ENCODE measurements at regions not wholly inside any gene's neighbourhood (a gene's known extent, or its start where the extent isn't known, plus 50 kb on each side); places are given as distances from the start of the nearest gene placed in this dataset.

GRCh38 chr12:97948591-97948990 is 486.0 kb downstream of the RMST start:
- in situ Hi-C loops (cut with HindIII; ENCODE audit: low pct_unique_long_range_greater_than_20kb, low sequenced_read_pairs): no loop called here

GRCh38 chr12:97951239-97951638 is 488.6 kb downstream of the RMST start:
- no peak for TF ChIP-seq JUND (IDR thresholded peaks at IDR 0.05; ENCODE audit: low read depth)
- in situ Hi-C loops (cut with HindIII; ENCODE audit: low pct_unique_long_range_greater_than_20kb, low sequenced_read_pairs): no loop called here
- DNase-seq (ENCODE audit: low read depth in 1 of 2, low spot score in 1 of 2): no peak

More at GRCh38 chr12:97948591-97948990, 486.0 kb downstream of the RMST start:
- DNase-seq (ENCODE audit: low read depth in 1 of 2, low spot score in 1 of 2): no peak
- TF ChIP-seq JUND (IDR thresholded peaks at IDR 0.05; ENCODE audit: low read depth): no peak

DNA sequence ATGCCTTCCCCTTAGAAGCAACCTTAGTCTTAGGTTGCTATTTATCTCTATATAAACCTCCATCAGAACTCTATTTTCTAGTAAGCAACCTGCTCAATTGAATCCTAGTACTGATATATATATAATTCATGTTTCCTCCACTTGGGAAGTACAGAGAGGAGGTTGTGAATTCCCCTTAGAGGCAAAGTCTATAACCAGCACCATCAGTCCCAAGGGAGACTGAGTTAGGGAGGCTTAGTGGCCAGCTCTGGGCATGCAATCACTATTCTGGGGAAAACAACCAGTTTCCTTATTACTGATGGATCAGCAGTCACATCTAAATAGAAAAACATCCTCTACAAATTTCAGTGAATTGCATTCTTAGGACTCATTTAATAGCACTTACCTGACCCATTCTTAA is 489.1 kb downstream of the RMST start:
- in situ Hi-C loops (cut with HindIII; ENCODE audit: low pct_unique_long_range_greater_than_20kb, low sequenced_read_pairs): no loop called here
- no peak for DNase-seq (ENCODE audit: low read depth in 1 of 2, low spot score in 1 of 2)
- no peak for TF ChIP-seq JUND (IDR thresholded peaks at IDR 0.05; ENCODE audit: low read depth)

GRCh38 chr12:97957109-97957508 is 494.5 kb downstream of the RMST start:
- TF ChIP-seq JUND (IDR thresholded peaks at IDR 0.05; ENCODE audit: low read depth): no peak
- in situ Hi-C loops (cut with HindIII; ENCODE audit: low pct_unique_long_range_greater_than_20kb, low sequenced_read_pairs): no loop called here

GRCh38 chr12:97960225-97960624 is 497.6 kb downstream of the RMST start:
- TF ChIP-seq JUND (IDR thresholded peaks at IDR 0.05; ENCODE audit: low read depth): no peak
- DNase-seq (ENCODE audit: low read depth in 1 of 2, low spot score in 1 of 2): no peak
- in situ Hi-C loops (cut with HindIII; ENCODE audit: low pct_unique_long_range_greater_than_20kb, low sequenced_read_pairs): no loop called here

More at GRCh38 chr12:97957109-97957508, 494.5 kb downstream of the RMST start:
- DNase-seq (ENCODE audit: low read depth in 1 of 2, low spot score in 1 of 2): no peak

DNA sequence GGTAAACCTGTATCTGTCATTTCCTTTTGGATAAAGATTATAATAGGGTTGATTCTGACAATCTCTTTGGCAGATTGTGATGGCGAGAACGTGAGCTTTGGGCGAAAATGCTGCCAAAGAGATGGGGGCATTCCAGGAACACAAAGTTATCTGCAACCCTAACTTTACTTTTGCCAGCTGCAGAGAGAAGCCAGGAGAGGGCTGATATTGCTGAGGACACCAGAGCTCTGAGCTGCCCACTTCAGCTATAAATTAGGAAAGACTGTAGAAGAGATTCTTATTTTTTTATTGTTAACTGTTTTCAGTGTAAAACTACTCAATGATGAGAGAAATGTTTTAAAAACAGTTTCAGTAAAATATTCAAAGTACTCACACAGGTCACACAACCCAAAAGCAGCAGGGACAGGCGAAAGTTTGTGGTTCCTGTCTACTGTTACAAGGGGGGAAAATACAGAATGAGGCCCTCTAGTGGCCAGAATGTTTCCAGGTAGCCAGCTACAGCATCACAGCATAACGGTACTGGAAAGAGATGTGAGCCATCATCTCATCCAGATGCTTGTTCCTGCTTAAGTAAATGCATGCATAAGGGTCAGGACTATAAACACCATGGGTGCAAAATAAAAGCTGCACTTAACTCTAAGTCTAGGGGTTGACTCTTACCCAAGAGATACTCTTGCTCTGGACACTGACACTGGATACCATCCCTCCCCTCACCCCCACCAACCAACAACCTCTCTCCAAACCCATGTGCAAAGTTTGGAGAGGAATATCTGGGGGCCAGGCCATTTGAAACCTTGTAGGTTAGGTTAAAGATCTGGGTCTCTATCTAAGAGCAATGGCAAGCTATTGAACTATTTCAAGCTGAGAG is 498.4 kb downstream of the RMST start:
- in situ Hi-C loops (cut with HindIII; ENCODE audit: low pct_unique_long_range_greater_than_20kb, low sequenced_read_pairs): no loop called here
- TF ChIP-seq JUND (IDR thresholded peaks at IDR 0.05; ENCODE audit: low read depth): no peak
- peak; percentile 52 to 78 for DNase-seq (ENCODE audit: low read depth in 1 of 2, low spot score in 1 of 2)

GRCh38 chr12:97967831-97968230 is 505.2 kb downstream of the RMST start:
- in situ Hi-C loops (cut with HindIII; ENCODE audit: low pct_unique_long_range_greater_than_20kb, low sequenced_read_pairs): no loop called here
- TF ChIP-seq JUND (IDR thresholded peaks at IDR 0.05; ENCODE audit: low read depth): no peak
- DNase-seq (ENCODE audit: low read depth in 1 of 2, low spot score in 1 of 2): peak in 1 of 2 experiments; percentile 44

- in situ Hi-C loops (cut with HindIII; ENCODE audit: low pct_unique_long_range_greater_than_20kb, low sequenced_read_pairs): no loop called here
- DNase-seq (ENCODE audit: low read depth in 1 of 2, low spot score in 1 of 2): no peak
Measured at GRCh38 chr12:97968641-97969197, 506.1 kb downstream of the RMST start.

DNA sequence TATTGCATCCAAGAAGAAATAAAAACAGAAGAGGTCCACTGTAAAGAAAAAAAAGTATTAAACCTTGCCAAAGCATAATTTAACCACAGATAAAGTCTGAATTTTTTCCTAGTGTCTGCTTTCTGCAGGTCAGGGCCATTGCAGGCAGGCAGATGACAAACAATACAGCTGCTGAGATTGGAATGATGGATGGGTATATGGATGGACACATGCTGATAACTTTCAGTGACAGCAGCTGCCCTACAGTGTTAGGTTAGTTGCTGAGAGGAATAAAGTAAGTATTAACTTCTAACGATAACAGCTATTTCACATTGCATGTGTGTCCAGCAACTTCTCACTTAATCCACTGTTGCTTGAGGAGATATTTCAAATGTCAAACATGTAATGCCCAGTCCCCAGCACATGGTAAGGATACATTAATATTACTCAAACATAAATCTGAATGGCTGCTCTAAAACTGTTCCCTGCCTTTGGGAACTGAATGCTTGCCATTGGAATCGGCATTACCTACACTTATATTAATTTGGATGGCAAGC is 515.3 kb downstream of the RMST start:
- in situ Hi-C loops (cut with HindIII; ENCODE audit: low pct_unique_long_range_greater_than_20kb, low sequenced_read_pairs): no loop called here
- DNase-seq (ENCODE audit: low read depth in 1 of 2, low spot score in 1 of 2): no peak

More at GRCh38 chr12:97968641-97969197, 506.1 kb downstream of the RMST start:
- TF ChIP-seq JUND (IDR thresholded peaks at IDR 0.05; ENCODE audit: low read depth): no peak

GRCh38 chr12:97982684-97983083 is 520.1 kb downstream of the RMST start:
- no peak for TF ChIP-seq JUND (IDR thresholded peaks at IDR 0.05; ENCODE audit: low read depth)
- no peak for DNase-seq (ENCODE audit: low read depth in 1 of 2, low spot score in 1 of 2)
- in situ Hi-C loops (cut with HindIII; ENCODE audit: low pct_unique_long_range_greater_than_20kb, low sequenced_read_pairs): no loop called here

More for the DNA sequence above, 515.3 kb downstream of the RMST start:
- no peak for TF ChIP-seq JUND (IDR thresholded peaks at IDR 0.05; ENCODE audit: low read depth)

- TF ChIP-seq JUND (IDR thresholded peaks at IDR 0.05; ENCODE audit: low read depth): no peak
- DNase-seq (ENCODE audit: low read depth in 1 of 2, low spot score in 1 of 2): no peak
- in situ Hi-C loops (cut with HindIII; ENCODE audit: low pct_unique_long_range_greater_than_20kb, low sequenced_read_pairs): no loop called here
Measured at GRCh38 chr12:97983796-97984195, 521.2 kb downstream of the RMST start.

DNA sequence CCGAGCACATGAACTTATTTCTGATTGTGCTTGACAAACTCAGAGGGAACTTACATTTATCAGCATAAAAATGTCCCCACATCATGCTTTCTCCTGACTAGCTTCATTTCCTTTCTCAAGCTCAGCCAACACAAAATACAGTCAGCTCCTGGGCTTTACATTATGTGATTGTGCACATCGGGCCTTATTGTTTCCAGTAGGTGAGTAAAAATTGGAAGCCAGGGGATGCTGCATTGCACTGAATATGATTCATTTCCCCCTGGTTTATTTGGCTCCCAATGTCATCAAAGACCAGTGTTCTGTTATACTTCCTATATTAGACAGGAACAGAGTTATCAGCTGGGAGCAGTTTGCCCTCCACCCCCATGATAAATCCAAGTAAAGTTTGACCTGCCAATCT is 521.8 kb downstream of the RMST start:
- in situ Hi-C loops (cut with HindIII; ENCODE audit: low pct_unique_long_range_greater_than_20kb, low sequenced_read_pairs): no loop called here
- TF ChIP-seq JUND (IDR thresholded peaks at IDR 0.05; ENCODE audit: low read depth): no peak
- DNase-seq (ENCODE audit: low read depth in 1 of 2, low spot score in 1 of 2): no peak

GRCh38 chr12:97984974-97985580 is 522.5 kb downstream of the RMST start:
- no peak for TF ChIP-seq JUND (IDR thresholded peaks at IDR 0.05; ENCODE audit: low read depth)
- DNase-seq (ENCODE audit: low read depth in 1 of 2, low spot score in 1 of 2): no peak
- in situ Hi-C loops (cut with HindIII; ENCODE audit: low pct_unique_long_range_greater_than_20kb, low sequenced_read_pairs): no loop called here

All from T47D (cell line).